Astrocyte of the cerebellum (primary cell): ENCODE measurements at regions not wholly inside any gene's neighbourhood (a gene's known extent, or its start where the extent isn't known, plus 50 kb on each side); places are given as distances from the start of the nearest gene placed in this dataset.

ENCODE experiments used
- DNase-seq: peaks from one replicate; pipeline ENCODE4 v3.0.0-alpha.2; 2011; ENCODE audit warnings: low read depth
- H3K4me3 ChIP-seq: 2 replicates; pipeline ENCODE4 v1.5.1; 2011; ENCODE audit warnings: mild to moderate bottlenecking, low read depth, low read length, moderate library complexity
- in situ Hi-C: cut with HindIII; loops from 2 replicates; pipeline ENCODE4 v1.10.0; 2017; ENCODE audit warnings: low sequenced_read_pairs
- TF ChIP-seq, protein P1 (sequence below): IDR thresholded peaks from 2 replicates; pipeline ENCODE4 v1.5.1; 2012; ENCODE audit warnings: low read length, low read depth, moderate library complexity, mild to moderate bottlenecking; ENCODE audit errors: missing control alignments

DNA sequence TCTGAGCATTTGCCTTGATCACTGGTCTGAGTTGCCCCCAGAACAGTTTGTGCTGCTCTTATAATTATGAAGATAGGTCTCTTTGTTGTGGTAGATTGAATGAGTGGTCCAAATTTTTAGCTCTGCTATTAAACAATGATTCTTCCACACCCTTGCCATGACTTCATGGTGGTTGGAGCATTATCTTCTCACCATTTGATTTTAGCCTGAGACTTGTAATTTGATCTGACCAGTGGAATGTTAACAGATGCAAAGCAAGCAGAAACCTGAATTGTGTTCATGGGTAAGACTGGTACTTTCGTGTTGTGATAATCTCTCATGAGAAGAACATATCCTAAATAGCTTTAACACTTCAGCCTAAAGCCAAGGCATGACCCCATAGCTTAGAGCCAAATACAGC is 139.1 kb downstream of the TFPI2 start:
- in situ Hi-C loops, result no loop called here
- H3K4me3 ChIP-seq, result no peak overlapping the region
- TF ChIP-seq, protein P1, sequence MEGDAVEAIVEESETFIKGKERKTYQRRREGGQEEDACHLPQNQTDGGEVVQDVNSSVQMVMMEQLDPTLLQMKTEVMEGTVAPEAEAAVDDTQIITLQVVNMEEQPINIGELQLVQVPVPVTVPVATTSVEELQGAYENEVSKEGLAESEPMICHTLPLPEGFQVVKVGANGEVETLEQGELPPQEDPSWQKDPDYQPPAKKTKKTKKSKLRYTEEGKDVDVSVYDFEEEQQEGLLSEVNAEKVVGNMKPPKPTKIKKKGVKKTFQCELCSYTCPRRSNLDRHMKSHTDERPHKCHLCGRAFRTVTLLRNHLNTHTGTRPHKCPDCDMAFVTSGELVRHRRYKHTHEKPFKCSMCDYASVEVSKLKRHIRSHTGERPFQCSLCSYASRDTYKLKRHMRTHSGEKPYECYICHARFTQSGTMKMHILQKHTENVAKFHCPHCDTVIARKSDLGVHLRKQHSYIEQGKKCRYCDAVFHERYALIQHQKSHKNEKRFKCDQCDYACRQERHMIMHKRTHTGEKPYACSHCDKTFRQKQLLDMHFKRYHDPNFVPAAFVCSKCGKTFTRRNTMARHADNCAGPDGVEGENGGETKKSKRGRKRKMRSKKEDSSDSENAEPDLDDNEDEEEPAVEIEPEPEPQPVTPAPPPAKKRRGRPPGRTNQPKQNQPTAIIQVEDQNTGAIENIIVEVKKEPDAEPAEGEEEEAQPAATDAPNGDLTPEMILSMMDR, result no peak
- no peak for DNase-seq

DNA sequence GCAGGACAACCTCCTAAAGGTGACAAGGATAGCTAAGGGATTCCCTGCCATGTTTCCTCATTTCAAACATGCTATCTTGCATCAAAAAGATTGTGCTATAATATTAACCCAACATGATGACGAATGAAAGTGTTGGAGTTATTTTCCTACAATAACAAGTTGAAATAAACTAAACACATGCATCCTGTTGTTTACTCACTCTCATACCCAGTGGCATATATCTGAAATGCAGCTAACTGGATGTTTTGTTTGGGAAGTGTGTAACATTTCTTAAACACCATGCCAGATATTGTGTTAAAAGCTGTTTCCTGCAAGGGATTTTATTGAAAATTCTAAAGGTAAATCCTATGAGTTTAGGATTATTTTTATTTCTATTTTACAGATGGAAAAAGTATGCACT is 139.6 kb downstream of the TFPI2 start:
- no peak overlapping the region for H3K4me3 ChIP-seq
- in situ Hi-C loops, result no loop called here
- no peak for DNase-seq
- TF ChIP-seq, protein P1, result no peak

DNA sequence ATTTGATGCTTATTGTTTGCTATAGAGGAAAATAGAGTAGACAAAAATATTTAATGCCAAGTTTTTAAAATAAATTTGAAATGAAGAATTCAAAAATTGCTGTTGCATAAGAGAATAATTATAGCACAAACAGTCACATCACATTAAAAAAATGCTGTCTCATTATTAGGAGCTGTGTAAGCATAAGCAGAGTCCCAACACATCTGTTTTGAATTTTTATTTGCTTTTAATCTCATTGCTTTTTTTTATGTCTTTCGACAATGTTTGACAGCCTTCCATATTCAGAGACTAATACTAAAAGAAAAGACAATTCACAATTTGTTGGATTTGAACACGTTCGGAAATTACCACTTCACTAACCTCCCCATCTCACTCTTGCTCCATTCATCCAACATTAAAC is 143.5 kb downstream of the TFPI2 start:
- no peak for DNase-seq
- H3K4me3 ChIP-seq, result no peak overlapping the region
- TF ChIP-seq, protein P1, result no peak
- in situ Hi-C loops, result no loop called here

DNA sequence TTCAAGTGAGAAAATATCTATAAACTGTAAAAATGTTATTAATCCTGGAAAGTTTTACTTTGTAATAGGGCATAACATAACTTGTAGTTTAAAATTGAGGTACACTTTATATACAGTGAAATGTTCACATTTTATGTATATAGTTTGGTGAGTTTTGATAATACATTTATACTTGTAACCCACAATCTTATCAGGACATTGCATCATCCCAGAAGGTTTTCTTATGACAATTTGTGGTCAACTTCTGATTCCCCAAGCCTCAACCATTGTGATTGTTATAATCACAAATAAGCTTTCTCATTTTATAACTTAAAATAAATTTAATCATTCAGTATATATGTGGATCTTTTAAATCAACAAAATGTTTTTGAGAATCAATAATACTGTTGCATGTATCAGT is 151.1 kb downstream of the TFPI2 start:
- in situ Hi-C loops, result no loop called here
- TF ChIP-seq, protein P1, result no peak
- H3K4me3 ChIP-seq, result no peak overlapping the region
- no peak for DNase-seq

DNA sequence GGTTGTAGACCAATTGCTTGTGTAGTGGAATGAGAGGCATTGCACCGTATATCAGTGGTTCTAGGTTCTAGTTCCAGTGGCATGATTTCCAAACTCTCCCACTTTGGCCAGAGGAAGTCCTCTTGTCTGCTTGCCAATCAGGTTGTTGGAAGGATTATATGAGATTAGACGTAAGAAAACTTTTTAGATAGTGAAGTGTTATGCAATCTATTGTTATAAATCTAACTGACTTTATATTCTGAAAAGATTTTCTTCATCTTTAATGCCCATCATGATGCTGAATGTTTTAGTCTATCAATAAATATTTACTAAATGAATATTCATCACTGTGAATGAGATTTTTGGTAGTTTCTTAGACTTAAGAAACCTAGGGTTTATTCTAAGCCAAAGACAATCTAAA is 152.6 kb downstream of the TFPI2 start:
- no peak for DNase-seq
- in situ Hi-C loops, result no loop called here
- H3K4me3 ChIP-seq, result no peak overlapping the region
- TF ChIP-seq, protein P1, result no peak

DNA sequence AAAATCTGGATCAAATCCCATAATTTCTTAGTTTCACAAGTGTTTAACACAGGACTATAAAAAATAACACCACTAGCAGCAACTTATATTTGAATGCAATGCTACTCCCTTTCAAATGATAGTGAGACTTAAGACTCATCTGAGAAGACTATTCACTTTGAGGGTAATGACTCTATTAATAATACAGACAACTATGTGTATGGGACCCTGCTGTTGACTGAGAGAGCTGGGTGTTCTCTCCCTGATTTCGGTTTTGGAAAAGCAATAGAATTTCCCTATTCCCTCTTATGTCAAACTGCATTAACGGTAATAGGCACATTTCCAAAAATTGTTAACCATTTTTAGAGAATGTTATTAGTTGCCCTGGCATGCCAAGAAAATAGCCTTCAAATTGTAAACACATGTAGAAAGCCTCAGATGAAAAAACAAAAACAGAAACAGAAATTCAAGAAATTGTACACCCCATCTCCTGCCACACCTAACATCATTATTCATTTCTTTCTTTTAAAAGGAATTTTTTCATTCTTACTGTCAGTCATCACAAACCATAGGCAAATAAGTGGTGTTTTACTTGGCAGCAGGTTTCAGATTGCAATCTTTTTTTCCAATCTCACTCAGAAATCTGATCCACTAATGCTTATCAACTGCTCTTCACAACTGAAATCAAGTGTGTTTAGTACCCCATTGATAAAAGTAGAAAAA is 153.7 kb downstream of the TFPI2 start:
- in situ Hi-C loops, result no loop called here
- DNase-seq, result no peak
- H3K4me3 ChIP-seq, result no peak overlapping the region
- TF ChIP-seq, protein P1, result no peak

DNA sequence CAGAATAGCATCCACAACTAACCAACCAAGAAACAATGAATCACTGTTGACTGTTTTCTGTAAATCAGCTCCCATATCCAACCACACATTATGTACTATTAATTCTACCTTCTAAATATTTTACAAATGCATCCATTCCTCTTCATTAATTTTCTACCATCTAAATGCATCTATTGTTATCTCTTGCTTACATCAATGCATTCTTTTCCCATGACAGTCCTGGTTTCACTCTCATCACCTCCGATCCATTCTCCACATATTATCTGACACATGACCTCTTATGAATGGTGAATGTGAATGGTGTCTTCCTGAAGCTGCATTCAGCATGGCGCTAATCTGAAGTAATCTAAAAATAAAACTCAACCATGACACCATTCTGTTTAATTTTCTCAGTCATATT is 153.8 kb upstream of the CALCR start:
- TF ChIP-seq, protein P1, result no peak
- in situ Hi-C loops, result no loop called here
- H3K4me3 ChIP-seq, result no peak overlapping the region
- no peak for DNase-seq
